Activated T-cell treated with anti-CD3 and anti-CD28 coated beads, Interleukin-2, amount 50 U/mL, for 48 hours (primary cell): ENCODE measurements at regions not wholly inside any gene's neighbourhood (a gene's known extent, or its start where the extent isn't known, plus 50 kb on each side); places are given as distances from the start of the nearest gene placed in this dataset.
"Not testable (repeated sequence)": the region's sequence is repeated elsewhere in the genome, so short reads cannot be mapped to it uniquely, and the experiment has no call there.

Experiments used
- DNase-seq, 2 experiments: peaks; one replicate each; pipeline ENCODE4 v3.0.0-alpha.2; 2020

GRCh38 chr17:53017227-53017626, 805.5 kb upstream of the KIF2B start:
- no peak for DNase-seq

DNA sequence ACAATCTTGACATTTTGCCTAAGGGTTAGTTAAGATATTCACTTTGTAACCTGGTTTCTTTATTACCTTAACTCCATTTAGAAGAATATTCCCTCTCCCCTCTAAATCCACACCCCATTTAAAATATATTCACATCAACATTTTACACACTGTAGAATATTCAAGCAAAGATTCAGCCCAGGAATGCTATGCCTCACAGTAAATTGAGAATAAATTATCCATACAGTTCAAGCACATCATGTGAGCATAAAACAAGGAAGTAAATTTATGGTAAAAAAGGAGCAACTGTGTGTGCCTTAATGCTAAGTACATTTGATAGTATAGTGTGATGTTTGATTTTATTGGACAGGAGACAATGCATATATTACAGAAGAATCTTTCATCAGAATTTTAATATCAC, 806.6 kb upstream of the KIF2B start:
- no peak for DNase-seq

GRCh38 chr17:53012364-53012763, 810.4 kb upstream of the KIF2B start:
- DNase-seq, result no peak

GRCh38 chr17:53006006-53006405, 816.7 kb upstream of the KIF2B start:
- DNase-seq, result no peak

DNA sequence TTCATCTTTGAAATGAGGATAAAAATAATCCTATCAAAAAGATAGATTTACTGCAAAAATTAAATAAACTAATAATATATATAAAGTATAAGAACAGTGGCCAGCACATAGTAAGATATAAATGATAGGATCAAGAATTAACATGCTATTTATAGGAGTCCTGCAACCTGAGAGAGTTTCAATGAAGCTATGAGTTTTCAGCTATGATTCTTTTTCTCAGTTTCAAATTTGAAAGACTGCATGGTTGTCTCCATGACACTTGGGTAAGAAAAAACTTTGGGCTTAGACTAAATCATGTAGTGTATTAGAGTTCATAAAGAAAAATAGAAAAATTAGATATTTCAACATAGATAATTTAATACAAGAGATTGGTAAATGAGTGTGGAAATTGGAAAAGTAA, 817.8 kb upstream of the KIF2B start:
- DNase-seq, result no peak

- DNase-seq, result no peak
Measured at GRCh38 chr17:52995881-52996280, 826.8 kb upstream of the KIF2B start.

DNA sequence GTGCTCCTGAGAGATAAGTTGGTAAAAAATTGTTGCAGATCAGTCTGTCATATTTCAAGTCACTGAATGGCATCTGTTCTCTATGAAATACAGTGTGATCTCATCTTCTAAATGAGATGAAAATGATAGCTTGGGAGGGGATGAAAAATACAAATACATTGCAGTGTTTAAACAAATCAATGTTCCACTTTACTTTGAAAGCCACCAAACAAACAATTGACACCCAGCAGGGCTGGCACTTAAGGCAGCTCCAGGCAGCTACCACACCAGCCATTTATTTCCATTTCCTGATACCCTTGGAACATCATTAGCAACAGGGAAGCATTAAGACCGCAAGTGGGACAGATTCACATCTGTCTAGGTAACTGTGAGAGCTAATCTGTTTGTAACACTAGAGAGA, 827.6 kb upstream of the KIF2B start:
- no peak for DNase-seq

- no peak for DNase-seq
Measured at GRCh38 chr17:52986056-52986662, 827.6 kb upstream of the CA10 start.

GRCh38 chr17:52982331-52982730, 823.8 kb upstream of the CA10 start:
- no peak for DNase-seq

DNA sequence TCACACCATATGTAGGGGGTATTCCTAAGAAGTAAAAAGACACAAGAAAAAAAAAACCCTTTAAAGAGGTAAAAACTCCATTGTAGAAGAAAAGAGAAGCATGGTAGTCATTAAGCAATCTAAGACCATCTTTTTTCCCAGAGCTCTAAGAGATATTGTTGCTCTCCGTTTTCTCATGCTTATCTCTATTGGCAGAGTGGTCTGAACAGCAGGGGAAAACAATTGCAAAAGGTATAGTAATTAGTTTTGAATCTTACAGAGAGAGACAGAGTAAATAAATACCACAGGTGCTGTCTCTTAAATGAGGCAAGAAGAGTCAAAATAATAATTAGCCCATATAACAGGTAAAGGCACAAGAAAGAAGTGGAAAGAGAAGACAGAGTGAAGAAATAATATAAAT, 821.4 kb upstream of the CA10 start:
- DNase-seq, result no peak

GRCh38 chr17:52965856-52966255, 807.3 kb upstream of the CA10 start:
- no peak for DNase-seq

DNA sequence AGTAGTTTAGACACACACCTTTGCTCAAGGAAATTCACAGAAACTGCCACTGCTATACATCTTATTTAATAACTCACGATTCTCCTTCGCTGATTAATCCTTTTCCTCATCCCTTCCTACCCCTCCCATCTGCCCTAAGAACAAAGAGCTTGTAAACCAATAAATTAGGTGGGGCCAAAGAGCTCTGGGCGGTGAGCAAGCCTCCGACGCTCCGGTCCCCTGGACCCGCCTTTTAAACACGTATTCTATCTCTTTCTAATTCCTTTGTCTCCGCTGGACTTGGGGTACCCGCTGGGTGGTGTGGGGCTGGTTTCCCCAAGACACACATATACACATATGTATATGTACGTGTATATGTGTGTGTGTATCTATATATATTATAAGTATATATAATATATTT, 803.2 kb upstream of the CA10 start:
- not testable (repeated sequence) for DNase-seq

DNA sequence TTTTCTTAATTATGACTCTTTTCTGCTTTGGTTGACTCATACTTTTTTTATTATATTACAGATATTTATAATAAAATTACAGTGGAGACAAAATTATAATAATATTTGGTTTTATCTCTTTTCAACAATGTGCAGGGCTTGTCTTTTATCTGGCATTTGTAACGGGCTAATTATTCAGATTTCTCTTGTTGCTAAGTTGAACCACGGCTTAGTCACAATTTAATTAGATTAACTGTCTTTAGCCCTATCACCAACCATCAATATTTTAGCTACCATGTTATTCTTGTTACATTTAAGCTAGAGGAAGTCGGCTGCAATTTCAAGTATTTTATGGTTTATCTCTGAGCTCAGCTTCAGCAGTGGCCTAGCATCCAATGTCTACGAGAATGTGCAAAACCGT, 798.9 kb upstream of the CA10 start:
- no peak for DNase-seq

DNA sequence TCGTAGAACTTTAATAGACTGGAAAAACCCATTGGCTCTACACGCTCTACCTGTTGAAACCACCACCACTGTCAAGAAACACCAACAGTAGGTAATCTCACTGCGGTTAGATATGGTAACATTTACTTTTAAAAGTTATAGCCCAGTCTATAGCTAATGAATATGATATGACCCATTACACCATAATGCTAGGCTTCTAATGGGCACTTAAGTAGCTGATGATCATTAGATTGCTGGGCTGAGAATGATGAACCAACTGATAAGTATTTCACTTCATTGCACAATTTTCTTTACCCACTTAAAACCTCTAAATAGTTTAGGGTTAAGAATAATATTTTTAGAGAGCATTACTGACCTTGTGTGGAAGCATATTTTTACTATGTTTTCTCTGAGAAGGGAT, 788.9 kb upstream of the CA10 start:
- DNase-seq, result no peak

- DNase-seq, result no peak
Measured at GRCh38 chr17:52938623-52939230, 780.2 kb upstream of the CA10 start.

- DNase-seq, result no peak
Measured at GRCh38 chr17:52930581-52930980, 772.1 kb upstream of the CA10 start.

- no peak for DNase-seq
Measured at GRCh38 chr17:52930145-52930544, 771.6 kb upstream of the CA10 start.

DNA sequence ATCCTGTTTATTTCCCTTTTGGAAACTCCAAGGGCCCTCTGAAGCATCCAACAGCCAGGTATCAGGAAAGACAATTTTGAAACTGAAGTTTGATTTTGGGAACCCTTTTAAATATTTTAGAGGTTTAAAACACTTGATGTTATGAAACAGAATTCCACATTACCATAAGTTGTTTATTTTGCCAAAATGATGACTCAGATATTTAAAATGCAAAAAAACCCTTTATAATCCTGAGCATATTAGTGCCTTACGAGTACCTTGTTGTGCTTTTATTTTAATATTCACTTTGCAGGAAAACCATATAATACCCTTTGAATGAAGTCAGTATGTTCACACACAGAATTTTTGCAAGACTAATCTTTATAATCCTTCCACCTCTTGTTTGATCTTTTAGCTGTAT, 765.1 kb upstream of the CA10 start:
- DNase-seq, result no peak

- no peak for DNase-seq
Measured at GRCh38 chr17:52899235-52899634, 740.7 kb upstream of the CA10 start.

DNA sequence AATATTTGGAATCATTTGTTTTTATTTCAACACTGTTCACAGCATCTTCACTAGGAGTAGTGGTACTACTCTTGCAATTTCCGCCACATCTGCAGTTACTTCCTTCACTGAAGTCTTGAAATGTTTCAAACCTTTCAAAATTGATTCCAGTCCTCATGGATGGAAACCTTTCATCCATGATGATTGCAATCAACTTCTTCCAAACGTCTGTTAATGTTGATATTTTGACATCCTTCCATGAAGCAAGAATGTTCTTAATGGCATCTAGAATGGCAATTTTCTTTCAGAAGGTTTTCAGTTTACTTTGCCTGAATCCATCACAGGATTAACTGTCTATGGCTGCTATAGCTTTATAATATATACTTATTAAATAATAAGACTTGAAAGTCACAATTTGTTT, 736.8 kb upstream of the CA10 start:
- no peak for DNase-seq

GRCh38 chr17:52892334-52892733, 733.8 kb upstream of the CA10 start:
- no peak for DNase-seq

DNA sequence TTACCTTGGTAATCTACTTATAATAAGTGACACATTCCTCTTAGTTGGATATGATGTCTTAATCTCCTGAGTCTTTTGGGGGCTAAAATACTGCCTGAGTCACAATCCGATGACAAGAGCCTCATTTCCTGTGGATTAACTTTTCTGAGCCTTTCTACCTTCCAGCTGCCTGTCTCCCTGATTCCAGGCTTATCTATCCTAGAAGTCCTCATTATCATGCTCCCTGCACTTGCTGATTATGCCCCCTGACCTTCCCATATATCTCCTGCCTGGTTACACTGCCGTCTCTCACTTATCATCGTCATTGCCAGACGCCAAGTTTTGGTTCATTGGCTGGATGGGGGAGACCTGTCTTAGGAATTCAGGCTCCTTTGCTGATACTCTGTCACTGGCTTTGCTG, 727.4 kb upstream of the CA10 start:
- DNase-seq, result no peak

DNA sequence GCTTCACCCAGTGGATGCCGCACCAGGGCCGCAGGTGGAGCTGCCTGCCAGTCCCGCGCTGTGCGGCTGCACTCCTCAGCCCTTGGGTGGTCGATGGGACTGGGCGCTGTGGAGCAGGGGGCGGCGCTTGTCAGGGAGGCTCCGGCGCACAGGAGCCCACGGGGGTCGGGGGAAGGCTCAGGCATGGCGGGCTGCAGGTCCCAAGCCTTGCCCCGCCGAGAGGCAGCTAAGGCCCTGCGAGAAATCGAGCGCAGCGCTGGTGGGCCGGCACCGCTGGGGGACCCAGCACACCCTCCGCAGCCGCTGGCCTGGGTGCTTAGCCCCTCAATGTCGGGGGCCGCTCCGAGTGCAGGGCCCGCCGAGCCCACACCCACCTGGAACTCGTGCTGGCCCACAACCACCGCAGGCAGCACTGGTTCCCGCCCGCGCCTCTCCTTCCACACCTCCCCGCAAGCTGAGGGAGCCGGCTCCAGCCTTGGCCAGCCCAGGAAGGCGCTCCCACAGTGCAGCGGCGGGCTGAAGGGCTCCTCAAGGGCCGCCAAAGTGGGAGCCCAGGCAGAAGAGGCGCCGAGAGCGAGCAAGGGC, 725.5 kb upstream of the CA10 start:
- not testable (repeated sequence) for DNase-seq

- DNase-seq, result not testable (repeated sequence)
Measured at GRCh38 chr17:52846767-52847166, 688.3 kb upstream of the CA10 start.

- DNase-seq, result no peak
Measured at GRCh38 chr17:52841971-52842370, 683.5 kb upstream of the CA10 start.
